Panc1 (cell line): ENCODE measurements at regions not wholly inside any gene's neighbourhood (a gene's known extent, or its start where the extent isn't known, plus 50 kb on each side); places are given as distances from the start of the nearest gene placed in this dataset.

Source experiments
- CTCF ChIP-seq: fragments of 450-650 bp; IDR thresholded peaks from 2 replicates; pipeline ENCODE4 v1.5.1; 2017; ENCODE audit warnings: mild to moderate bottlenecking
- POLR2AphosphoS5 ChIP-seq: IDR thresholded peaks from 2 replicates; pipeline ENCODE4 v1.6.1; 2012; ENCODE audit warnings: mild to moderate bottlenecking, low read depth, low read length, moderate library complexity
- REST ChIP-seq, 2 experiments: IDR thresholded peaks; 2 replicates each; pipeline ENCODE4 v1.6.1; 2011 to 2012; ENCODE audit warnings: low read depth in 2 of 2, control low read depth in 1 of 2, low read length in 1 of 2, mild to moderate bottlenecking in 1 of 2, moderate library complexity in 1 of 2; ENCODE audit not compliant: insufficient read depth in 1 of 2

DNA sequence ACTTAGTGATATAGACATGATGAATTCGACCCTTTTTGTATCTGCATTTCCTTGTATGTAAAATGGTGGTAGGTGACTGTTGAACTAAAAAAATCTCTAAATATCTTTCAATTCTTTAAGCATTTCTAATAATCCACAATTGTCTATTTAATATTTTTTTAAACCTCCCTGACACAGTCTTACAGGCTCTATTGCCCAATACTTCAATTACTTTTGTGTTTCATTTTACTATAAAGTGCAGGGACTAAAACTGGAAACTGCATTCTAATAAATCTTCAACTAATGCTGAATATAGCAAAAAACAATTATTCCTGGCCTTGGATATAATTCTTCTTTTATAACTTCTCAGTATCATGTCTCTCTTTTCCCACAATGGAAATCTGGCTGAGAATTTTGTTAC is 202.7 kb upstream of the PIK3R1 start:
- TF ChIP-seq CTCF (no peak), REST (IDR thresholded peaks at IDR 0.05; ENCODE audit: insufficient read depth in 1 of 2, low read depth in 2 of 2, low read length in 1 of 2) (no peak), POLR2AphosphoS5 (no peak)
